Islet of Langerhans (tissue), 1 donor: ENCODE measurements at regions not wholly inside any gene's neighbourhood (a gene's known extent, or its start where the extent isn't known, plus 50 kb on each side); places are given as distances from the start of the nearest gene placed in this dataset.
A peak's percentile ranks its signal among the peaks of the same experiment; 100 is the strongest.

ENCODE experiments used
- FAIRE-seq: peaks from one replicate; lab custom pipeline; 2011; peaks lifted over from hg19 to GRCh38; lab: Jason Lieb, UNC

- FAIRE-seq, result no peak
Measured at GRCh38 chr15:62805502-62805901, 237.0 kb upstream of the TPM1 start.

- no peak for FAIRE-seq
Measured at GRCh38 chr15:62807539-62808130, 234.9 kb upstream of the TPM1 start.

- no peak for FAIRE-seq
Measured at GRCh38 chr15:62809115-62809967, 233.2 kb upstream of the TPM1 start.

GRCh38 chr15:62809968-62810260 is 232.6 kb upstream of the TPM1 start:
- FAIRE-seq, result no peak

GRCh38 chr15:62812515-62812835 is 230.1 kb upstream of the TPM1 start:
- no peak for FAIRE-seq

GRCh38 chr15:62816342-62817069 is 226.0 kb upstream of the TPM1 start:
- no peak for FAIRE-seq

GRCh38 chr15:62818691-62819090 is 223.9 kb upstream of the TPM1 start:
- no peak for FAIRE-seq

GRCh38 chr15:62821384-62822131 is 221.0 kb upstream of the TPM1 start:
- FAIRE-seq, result peak; percentile 70

- no peak for FAIRE-seq
Measured at GRCh38 chr15:62822228-62822627, 220.3 kb upstream of the TPM1 start.

GRCh38 chr15:62823561-62823960 is 219.0 kb upstream of the TPM1 start:
- no peak for FAIRE-seq

GRCh38 chr15:62824111-62825015 is 218.2 kb upstream of the TPM1 start:
- FAIRE-seq, result no peak

GRCh38 chr15:62825191-62825590 is 217.4 kb upstream of the TPM1 start:
- no peak for FAIRE-seq

- no peak for FAIRE-seq
Measured at GRCh38 chr15:62826561-62826960, 216.0 kb upstream of the TPM1 start.

- FAIRE-seq, result peak; percentile 17
Measured at GRCh38 chr15:62828364-62828763, 214.2 kb upstream of the TPM1 start.

- no peak for FAIRE-seq
Measured at GRCh38 chr15:62832231-62832630, 210.3 kb upstream of the TPM1 start.

GRCh38 chr15:62833646-62834045 is 208.9 kb upstream of the TPM1 start:
- no peak for FAIRE-seq

GRCh38 chr15:62834686-62835329 is 207.7 kb upstream of the TPM1 start:
- no peak for FAIRE-seq

- FAIRE-seq, result no peak
Measured at GRCh38 chr15:62835351-62835750, 207.2 kb upstream of the TPM1 start.

- no peak for FAIRE-seq
Measured at GRCh38 chr15:62835762-62836161, 206.8 kb upstream of the TPM1 start.

- FAIRE-seq, result no peak
Measured at GRCh38 chr15:62840526-62841268, 201.8 kb upstream of the TPM1 start.

- no peak for FAIRE-seq
Measured at GRCh38 chr15:62841269-62841628, 201.3 kb upstream of the TPM1 start.
